ENCODE measurements at regions not wholly inside any gene's neighbourhood (a gene's known extent, or its start where the extent isn't known, plus 50 kb on each side); places are given as distances from the start of the nearest gene placed in this dataset.

DNA sequence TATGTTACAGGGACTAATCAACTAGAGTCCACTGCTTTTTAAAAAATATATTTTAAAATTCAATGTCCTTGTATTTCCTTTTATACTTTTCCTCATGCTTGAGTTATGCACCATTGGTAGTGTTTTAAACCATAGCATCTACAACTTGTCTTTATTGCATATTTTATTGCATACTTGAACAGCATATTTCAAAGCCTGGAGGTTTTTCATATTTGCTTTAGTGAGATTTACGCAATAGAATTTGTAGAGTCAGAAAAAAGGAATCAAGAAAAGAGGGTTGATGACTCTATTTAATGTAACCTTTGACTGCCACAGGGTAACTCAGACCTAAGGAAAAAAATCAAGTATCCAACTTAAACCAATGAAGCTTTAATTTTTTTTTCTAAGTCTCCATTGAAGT lies 1165.7 kb upstream of the IGFBP7 start:
- Histone ChIP-seq H3K9me3 (no peaks in the 10 kb centered on the region), H3K36me3 (no peaks in the 10 kb centered on the region), H3K4me3 (no peak overlapping the region), H3K4me1 (no peaks in the 10 kb centered on the region), H3K27ac (no peak overlapping the region), H3K27me3 (no peaks in the 10 kb centered on the region)
- ATAC-seq, result no peak
- WGBS, 2 donors, result 78 to 86% methylated on average over 1 of the region's 1 CpG
- no peak for DNase-seq
- TF ChIP-seq, protein P1, sequence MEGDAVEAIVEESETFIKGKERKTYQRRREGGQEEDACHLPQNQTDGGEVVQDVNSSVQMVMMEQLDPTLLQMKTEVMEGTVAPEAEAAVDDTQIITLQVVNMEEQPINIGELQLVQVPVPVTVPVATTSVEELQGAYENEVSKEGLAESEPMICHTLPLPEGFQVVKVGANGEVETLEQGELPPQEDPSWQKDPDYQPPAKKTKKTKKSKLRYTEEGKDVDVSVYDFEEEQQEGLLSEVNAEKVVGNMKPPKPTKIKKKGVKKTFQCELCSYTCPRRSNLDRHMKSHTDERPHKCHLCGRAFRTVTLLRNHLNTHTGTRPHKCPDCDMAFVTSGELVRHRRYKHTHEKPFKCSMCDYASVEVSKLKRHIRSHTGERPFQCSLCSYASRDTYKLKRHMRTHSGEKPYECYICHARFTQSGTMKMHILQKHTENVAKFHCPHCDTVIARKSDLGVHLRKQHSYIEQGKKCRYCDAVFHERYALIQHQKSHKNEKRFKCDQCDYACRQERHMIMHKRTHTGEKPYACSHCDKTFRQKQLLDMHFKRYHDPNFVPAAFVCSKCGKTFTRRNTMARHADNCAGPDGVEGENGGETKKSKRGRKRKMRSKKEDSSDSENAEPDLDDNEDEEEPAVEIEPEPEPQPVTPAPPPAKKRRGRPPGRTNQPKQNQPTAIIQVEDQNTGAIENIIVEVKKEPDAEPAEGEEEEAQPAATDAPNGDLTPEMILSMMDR (IDR thresholded peaks at IDR 0.05), result no peak
- intact Hi-C loops (cut with DNase I), result no loop called here
- FAIRE-seq, result no peak

DNA sequence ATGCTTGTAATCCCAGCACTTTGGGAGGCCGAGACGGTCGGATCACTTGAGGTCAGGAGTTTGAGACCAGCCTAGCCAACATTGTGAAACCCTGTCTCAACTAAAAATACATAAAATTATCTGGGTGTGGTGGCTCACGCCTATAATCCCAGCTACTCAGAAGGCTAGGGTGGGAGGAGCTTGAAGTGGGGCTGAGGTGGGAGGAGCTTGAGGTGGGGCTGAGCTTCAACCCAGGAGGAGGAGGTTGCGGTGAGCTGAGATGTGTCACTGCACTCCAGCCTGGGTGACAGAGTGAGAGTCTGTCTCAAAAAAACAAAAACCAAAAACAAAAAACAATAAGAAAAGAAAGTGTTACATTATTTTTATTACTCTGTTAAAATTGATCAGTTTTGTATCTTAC lies 1164.4 kb upstream of the IGFBP7 start:
- FAIRE-seq (no peak), ATAC-seq (no peak), DNase-seq (no peak)
- TF ChIP-seq, protein P1 (IDR thresholded peaks at IDR 0.05), result no peak
- Histone ChIP-seq H3K4me1 (no peaks in the 10 kb centered on the region), H3K9me3 (no peaks in the 10 kb centered on the region), H3K36me3 (no peaks in the 10 kb centered on the region), H3K4me3 (no peak overlapping the region), H3K27me3 (no peaks in the 10 kb centered on the region), H3K27ac (no peak overlapping the region)
- WGBS, 2 donors, result 74 to 79% methylated on average over 5 of the region's 5 CpGs
- intact Hi-C loops (cut with DNase I), result no loop called here

DNA sequence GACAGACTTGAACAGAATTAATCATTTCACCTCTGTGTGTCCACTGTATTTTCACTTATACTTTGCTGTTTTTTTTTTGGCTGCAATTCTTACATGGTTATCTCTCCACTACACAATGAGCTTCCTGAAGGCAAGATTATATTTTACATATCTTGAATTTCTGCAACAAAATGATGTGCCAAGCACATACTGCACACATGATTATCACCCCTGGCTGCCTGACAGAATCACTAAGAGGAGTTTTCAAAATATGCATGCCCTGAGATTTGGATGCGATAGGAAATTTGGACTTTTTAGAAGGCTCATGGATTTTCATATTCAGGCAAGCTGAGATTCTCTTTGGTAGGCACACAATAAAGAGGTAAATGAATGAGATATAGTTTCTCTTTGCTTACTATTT lies 1162.1 kb upstream of the IGFBP7 start:
- no peaks in the 10 kb centered on the region for H3K4me1 ChIP-seq
- H3K27me3 ChIP-seq, result no peaks in the 10 kb centered on the region
- no peak overlapping the region for H3K4me3 ChIP-seq
- FAIRE-seq (no peak), DNase-seq (no peak), ATAC-seq (no peak)
- H3K36me3 ChIP-seq, result no peaks in the 10 kb centered on the region
- intact Hi-C loops (cut with DNase I), result no loop called here
- H3K27ac ChIP-seq, result no peak overlapping the region
- TF ChIP-seq, protein P1 (IDR thresholded peaks at IDR 0.05), result no peak
- 75 to 89% methylated on average over 1 of the region's 1 CpG for WGBS, 2 donors
- no peaks in the 10 kb centered on the region for H3K9me3 ChIP-seq

DNA sequence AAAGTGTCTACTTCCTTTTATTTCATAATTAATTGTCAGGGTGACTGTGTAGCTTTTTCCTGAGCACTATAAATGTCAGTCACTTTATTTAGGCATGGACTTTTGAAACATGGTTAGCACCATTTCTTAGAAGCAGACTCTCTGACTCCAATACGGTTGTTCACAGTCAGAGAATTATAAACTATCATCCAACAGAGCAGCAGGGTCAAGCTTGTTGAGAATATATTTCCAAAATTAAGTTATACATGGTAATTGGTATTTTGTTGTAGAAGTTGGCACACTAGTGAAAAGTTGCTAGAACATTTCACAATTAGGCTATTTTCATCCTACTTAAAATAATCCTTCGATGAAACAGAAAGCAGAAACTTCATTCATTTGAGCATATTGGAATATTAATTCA lies 1155.5 kb upstream of the IGFBP7 start:
- Histone ChIP-seq H3K27ac (no peak overlapping the region), H3K36me3 (no peaks in the 10 kb centered on the region), H3K9me3 (no peaks in the 10 kb centered on the region), H3K4me1 (no peaks in the 10 kb centered on the region), H3K4me3 (no peak overlapping the region), H3K27me3 (no peaks in the 10 kb centered on the region)
- 51 to 66% methylated on average over 2 of the region's 2 CpGs for WGBS, 2 donors
- DNase-seq, result no peak
- intact Hi-C loops (cut with DNase I), result no loop called here
- TF ChIP-seq, protein P1 (IDR thresholded peaks at IDR 0.05), result no peak
- FAIRE-seq, result no peak
- ATAC-seq, result no peak

DNA sequence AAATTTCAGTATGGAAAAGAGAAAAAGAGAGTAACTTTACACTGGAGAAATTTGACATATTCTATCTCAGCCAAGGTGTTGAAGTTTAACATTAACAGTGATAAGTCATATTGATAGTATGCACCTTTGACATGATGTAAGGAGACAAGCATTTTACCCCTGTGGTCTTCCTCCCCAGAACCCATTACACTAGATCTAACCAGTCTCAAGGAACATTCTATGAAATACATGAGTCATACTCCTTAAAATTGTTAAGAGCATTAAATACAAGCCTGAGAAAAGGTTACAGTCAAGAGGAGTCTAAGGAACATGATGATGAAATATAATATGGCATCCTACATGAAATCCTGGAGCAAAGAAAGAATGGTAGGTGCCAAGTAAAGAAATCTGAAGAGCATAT lies 1151.3 kb upstream of the IGFBP7 start:
- ATAC-seq (no peak), DNase-seq (no peak), FAIRE-seq (no peak)
- Histone ChIP-seq H3K27ac (no peak overlapping the region), H3K9me3 (no peaks in the 10 kb centered on the region), H3K4me3 (no peak overlapping the region), H3K27me3 (no peaks in the 10 kb centered on the region), H3K4me1 (no peaks in the 10 kb centered on the region), H3K36me3 (no peaks in the 10 kb centered on the region)
- TF ChIP-seq, protein P1 (IDR thresholded peaks at IDR 0.05), result no peak
- intact Hi-C loops (cut with DNase I), result no loop called here

All from pancreas (tissue), 10 donors.